GM12875 (cell line): ENCODE measurements at regions not wholly inside any gene's neighbourhood (a gene's known extent, or its start where the extent isn't known, plus 50 kb on each side); places are given as distances from the start of the nearest gene placed in this dataset.

Source experiments
- H3K4me3 ChIP-seq: one replicate; pipeline ENCODE4 v1.5.1; 2011; ENCODE audit warnings: low read depth, low read length, control low read depth
- TF ChIP-seq, protein P1 (sequence below): IDR thresholded peaks from 2 replicates; pipeline ENCODE4 v1.5.1; 2011; ENCODE audit warnings: low read depth, mild to moderate bottlenecking, control low read depth, inconsistent platforms, low read length, moderate library complexity, borderline replicate concordance; ENCODE audit not compliant: insufficient read depth

DNA sequence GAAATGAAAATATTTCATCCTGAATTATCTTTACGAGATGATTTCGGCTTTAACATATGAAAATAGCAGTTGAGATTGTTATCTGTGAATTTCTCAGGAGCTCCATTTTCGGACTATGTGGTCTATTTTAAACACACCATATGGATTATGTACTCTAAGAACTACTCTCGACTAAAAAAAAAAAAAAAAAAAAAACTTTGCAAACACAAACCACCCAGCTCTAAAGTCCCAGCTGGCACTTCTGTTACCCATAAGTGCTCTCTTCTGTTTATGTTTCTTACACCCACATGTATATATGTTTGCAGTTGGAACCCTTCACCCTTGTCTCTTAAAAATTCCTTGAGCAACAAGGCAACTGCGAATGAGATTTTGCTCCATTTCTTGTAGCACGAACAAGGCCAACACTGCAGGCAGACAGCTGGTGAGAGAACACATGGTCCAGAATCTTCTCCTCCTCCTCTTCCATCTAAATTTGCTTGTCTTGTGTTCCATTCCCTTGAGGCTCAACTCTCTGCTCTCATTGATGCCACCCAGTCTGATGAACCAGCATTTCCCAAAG lies 172.7 kb upstream of the HCCS start:
- TF ChIP-seq, protein P1, sequence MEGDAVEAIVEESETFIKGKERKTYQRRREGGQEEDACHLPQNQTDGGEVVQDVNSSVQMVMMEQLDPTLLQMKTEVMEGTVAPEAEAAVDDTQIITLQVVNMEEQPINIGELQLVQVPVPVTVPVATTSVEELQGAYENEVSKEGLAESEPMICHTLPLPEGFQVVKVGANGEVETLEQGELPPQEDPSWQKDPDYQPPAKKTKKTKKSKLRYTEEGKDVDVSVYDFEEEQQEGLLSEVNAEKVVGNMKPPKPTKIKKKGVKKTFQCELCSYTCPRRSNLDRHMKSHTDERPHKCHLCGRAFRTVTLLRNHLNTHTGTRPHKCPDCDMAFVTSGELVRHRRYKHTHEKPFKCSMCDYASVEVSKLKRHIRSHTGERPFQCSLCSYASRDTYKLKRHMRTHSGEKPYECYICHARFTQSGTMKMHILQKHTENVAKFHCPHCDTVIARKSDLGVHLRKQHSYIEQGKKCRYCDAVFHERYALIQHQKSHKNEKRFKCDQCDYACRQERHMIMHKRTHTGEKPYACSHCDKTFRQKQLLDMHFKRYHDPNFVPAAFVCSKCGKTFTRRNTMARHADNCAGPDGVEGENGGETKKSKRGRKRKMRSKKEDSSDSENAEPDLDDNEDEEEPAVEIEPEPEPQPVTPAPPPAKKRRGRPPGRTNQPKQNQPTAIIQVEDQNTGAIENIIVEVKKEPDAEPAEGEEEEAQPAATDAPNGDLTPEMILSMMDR = no peak
- no peak overlapping the region for H3K4me3 ChIP-seq

GRCh38 chrX:10939424-10939823 lies 171.7 kb upstream of the HCCS start:
- no peak overlapping the region for H3K4me3 ChIP-seq
- TF ChIP-seq, protein P1 = no peak

GRCh38 chrX:10944136-10944885 lies 166.8 kb upstream of the HCCS start:
- TF ChIP-seq, protein P1 = no peak
- H3K4me3 ChIP-seq = no peak overlapping the region

GRCh38 chrX:10945498-10945897 lies 165.6 kb upstream of the HCCS start:
- TF ChIP-seq, protein P1 = no peak
- H3K4me3 ChIP-seq = no peak overlapping the region

GRCh38 chrX:10949541-10949940 lies 161.6 kb upstream of the HCCS start:
- no peak overlapping the region for H3K4me3 ChIP-seq
- TF ChIP-seq, protein P1 = no peak

DNA sequence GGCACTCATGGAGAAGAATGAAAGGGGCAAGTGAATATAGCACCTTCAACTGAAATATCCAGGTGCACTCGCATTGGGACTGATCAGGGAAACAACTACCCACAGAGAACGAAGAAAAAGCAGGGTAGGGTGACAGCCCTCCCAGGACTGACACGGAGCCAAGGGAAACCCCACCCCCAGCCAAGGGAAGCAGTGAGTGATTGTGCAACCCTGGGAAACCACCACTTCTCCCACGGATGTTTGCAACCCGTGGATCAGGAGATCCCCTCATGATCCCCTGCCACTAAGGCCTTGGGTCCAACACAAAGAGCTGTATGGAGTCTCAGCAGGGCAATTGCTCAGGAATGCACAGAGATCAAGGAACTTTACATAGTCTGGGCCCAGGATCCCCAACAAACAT lies 158.5 kb upstream of the HCCS start:
- TF ChIP-seq, protein P1 = no peak
- no peak overlapping the region for H3K4me3 ChIP-seq

DNA sequence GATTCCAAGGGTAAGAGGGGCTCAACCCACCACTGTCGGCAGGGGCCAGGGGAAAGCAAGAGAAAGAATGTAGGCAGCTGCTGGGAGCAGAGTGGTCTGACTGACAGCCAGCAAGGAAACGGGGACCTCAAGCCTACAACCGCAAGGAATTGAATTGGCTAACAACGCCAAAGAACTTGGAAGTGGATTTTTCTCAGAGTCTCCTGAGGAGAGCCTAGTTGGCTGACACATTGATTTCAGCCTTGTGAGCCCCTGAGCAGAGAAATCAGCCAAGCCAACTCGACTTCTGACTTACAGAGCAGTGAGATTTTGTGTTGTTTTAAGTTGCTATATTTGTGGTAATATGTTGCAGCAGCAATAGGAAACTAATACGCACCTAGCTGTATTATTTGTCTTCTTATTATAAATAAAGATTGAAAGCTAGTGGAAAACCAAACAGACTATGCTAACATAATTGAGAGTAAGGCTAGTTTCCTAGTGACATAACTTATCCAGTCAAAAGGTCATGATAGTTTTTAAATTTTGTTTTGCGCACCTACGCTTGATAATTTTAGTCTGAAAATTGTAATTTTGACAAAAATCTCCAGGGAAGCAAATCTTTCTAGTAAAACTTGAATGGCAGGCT lies 145.8 kb upstream of the HCCS start:
- no peak overlapping the region for H3K4me3 ChIP-seq
- TF ChIP-seq, protein P1 = no peak
